Stimulated activated CD4-positive, alpha-beta T cell treated with anti-CD3 and anti-CD28 coated beads, Interleukin-12 subunit alpha, Interleukin-12 subunit beta, amount 100 ng/mL, for 48 hours (primary cell): ENCODE measurements at regions not wholly inside any gene's neighbourhood (a gene's known extent, or its start where the extent isn't known, plus 50 kb on each side); places are given as distances from the start of the nearest gene placed in this dataset.
"Not testable (repeated sequence)": the region's sequence is repeated elsewhere in the genome, so short reads cannot be mapped to it uniquely, and the experiment has no call there.

ENCODE experiments used
- DNase-seq, 3 donors: peaks; one replicate each; pipeline ENCODE4 v3.0.0-alpha.2; 2020; ENCODE audit warnings: low read depth in 2 of 3, low spot score in 1 of 3

DNA sequence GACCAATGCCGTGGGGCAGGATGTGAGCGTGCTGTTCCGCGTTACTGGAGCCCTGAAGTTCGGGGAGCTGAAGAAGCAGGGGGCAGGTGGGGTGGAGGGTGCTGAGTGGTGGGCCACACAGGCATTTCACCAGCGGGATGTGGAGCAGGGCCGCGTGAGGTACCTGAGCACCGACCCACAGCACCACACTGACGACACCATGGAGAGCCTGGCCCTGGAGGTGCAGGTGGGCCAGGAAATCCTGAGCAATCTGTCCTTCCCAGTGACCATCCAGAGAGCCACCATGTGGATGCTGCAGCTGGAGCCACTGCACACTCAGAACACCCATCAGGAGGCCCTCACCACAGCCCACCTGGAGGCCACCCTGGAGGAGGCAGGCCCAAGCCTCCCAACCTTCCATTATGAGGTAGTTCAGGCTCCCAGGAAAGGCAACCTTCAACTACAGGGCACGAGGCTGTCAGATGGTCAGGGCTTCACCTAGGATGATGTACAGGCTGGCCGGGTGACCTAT, 179.6 kb downstream of the TBC1D2B start:
- no peak for DNase-seq

GRCh38 chr15:77897113-77897895, 180.2 kb downstream of the TBC1D2B start:
- DNase-seq, result not testable (repeated sequence)

DNA sequence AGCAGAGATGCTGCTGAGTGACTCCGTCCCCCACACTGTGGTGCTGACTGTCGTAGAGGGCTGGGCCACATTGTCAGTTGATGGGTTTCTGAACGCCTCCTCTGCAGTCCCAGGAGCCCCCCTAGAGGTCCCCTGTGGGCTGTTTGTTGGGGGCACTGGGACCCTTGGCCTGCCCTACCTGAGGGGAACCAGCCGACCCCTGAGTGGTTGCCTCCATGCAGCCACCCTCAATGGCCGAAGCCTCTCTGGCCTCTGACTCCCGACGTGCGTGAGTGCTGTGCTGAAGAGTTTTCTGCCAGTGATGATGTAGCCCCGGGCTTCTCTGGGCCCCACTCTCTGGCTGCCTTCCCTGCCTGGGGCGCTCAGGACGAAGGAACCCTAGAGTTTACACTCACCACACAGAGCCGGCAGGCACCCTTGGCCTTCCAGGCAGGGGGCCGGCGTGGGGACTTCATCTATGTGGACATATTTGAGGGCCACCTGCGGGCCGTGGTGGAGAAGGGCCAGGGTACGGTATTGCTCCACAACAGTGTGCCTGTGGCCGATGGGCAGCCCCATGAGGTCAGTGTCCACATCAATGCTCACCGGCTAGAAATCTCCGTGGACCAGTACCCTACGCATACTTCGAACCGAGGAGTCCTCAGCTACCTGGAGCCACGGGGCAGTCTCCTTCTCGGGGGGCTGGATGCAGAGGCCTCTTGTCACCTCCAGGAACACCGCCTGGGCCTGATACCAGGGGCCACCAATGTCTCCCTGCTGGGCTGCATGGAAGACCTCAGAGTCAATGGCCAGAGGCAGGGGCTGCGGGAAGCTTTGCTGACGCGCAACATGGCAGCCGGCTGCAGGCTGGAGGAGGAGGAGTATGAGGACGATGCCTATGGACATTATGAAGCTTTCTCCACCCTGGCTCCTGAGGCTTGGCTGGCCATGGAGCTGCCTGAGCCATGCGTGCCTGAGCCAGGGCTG, 181.1 kb downstream of the TBC1D2B start:
- DNase-seq, result not testable (repeated sequence)

GRCh38 chr15:77895742-77896141, 181.8 kb downstream of the TBC1D2B start:
- DNase-seq, result no peak

DNA sequence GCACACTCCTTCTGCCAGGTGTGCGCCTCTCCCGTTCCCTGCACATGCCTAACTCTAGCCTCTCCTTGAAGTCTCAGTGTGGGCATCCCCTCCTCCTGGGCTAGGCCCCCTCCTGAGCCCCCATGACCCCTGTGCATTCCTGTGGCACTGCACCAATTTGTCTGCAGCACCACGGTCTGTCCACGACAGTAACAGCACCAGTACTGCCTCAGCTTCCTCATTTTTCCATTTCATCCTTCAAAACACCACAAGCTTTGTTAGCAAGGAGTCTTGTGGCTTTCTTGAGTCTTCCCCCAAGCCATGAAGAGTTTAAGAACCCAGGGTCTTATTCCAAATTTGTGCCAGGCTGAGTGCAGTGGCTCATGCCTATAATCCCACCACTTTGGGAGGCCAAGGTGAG, 182.4 kb downstream of the TBC1D2B start:
- DNase-seq, result not testable (repeated sequence)

- not testable (repeated sequence) for DNase-seq
These were observed 183.6 kb downstream of the TBC1D2B start for GRCh38 chr15:77893671-77894640.

- not testable (repeated sequence) for DNase-seq
These were observed 184.3 kb downstream of the TBC1D2B start for GRCh38 chr15:77893246-77893645.

- no peak for DNase-seq
These were observed 185.2 kb downstream of the TBC1D2B start for GRCh38 chr15:77892335-77892734.

GRCh38 chr15:77891862-77892261, 185.6 kb downstream of the TBC1D2B start:
- DNase-seq, result not testable (repeated sequence)

- not testable (repeated sequence) for DNase-seq
These were observed 186.4 kb downstream of the TBC1D2B start for GRCh38 chr15:77890911-77891801.

GRCh38 chr15:77889828-77890725, 187.4 kb downstream of the TBC1D2B start:
- DNase-seq, result not testable (repeated sequence)

DNA sequence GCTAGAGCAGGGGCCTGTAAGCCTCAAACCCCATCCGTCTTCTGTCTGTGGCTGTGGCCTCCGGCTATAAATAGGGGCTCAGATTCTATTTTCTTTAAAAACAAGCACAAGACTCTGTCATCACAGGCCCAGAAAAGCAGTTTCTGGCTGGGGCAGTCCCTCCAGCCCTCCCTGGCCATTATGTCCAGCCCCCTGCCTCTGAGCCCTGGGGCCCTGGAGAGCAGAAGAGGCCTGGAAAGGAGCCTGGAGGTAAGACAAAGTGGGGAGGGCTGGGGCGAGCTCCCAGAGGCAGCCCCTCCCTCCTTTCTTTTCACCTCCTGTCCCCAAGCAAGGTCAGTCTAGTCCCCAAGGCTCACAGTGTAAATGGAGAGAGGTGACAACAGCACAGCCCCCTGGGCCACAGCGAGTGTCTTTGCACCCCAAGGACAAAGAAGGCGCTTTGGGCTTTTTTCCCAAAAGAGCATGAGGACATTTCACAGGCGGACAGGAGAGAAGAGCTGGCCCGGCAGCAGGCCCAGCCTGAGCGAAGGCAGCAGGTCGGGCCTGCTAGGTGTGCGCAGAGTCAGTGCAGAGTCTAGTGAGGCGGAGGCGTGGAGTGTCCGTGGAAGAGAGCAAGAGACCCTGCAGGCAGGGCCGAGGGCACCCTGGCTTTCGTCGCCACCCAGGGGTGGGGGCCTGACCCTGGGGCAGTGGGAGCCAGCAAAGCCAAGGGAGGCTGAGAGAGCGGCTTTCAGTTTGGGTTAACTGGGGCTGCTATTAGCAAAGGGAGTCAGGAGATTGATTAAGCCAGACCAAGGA, 188.3 kb downstream of the TBC1D2B start:
- no peak for DNase-seq

DNA sequence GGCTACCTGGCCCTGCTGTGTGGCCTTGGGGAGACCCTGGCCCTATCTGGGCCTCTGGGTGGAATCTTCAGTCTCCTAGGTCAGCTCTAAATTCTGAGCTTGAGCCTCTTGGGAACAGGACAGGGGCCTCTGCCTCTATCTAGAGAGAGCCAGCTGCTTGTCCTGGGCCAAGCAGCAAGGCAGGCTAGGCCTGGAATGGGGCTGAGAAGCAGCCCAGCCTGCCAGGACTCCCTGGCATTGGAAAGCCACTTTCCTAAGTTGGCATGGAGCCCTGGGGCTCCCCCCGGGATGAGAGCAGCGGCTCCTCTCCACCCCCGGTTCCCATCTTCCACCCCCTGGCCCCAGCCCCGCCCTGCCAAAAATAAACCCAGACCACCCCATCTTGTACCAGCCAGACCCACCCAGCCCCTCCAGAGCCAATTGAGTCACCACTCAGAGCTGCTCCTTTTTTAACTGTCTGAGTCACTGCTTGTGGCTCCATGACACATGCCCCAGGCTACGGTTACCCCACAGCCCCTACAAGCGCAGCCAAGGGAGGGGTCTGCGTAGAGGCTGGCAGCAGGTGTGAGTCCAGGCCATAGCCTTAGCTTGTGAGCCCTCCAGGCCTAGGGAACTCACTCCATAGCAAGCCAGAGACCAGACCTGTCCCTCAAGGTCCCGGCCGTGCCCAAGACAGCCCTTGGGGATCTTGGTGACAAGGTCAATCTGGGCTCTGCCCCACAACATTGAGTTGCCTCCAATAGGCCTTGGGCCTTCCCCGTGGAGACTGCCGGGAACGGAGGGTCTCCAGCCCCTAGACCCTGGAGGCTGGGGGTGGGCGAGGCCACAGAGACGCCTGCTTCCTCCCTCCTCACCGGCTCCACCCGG, 189.7 kb downstream of the TBC1D2B start:
- DNase-seq, result not testable (repeated sequence)

- DNase-seq, result no peak
These were observed 190.6 kb downstream of the TBC1D2B start for GRCh38 chr15:77886805-77887448.

GRCh38 chr15:77885877-77886500, 191.5 kb downstream of the TBC1D2B start:
- not testable (repeated sequence) for DNase-seq

DNA sequence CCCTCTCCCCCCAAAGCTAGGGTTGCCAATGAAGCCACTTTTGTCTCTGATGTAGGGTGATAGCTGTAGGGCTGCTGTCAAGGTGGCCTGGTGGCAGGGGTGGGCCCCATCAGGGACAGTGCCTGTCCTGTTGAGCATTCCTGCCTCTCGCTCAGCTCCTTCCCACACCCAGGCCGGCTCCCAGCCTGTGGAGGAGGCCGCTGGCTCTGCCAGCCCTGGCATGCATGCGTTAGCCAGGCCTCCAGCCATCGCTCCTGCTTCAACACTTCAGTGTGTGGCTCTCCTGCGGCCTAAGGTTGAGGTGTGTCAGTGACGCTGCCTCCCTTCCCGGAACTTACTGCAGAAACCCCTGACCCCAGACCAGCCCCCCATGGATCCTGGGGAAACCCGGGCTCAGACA, 194.5 kb downstream of the TBC1D2B start:
- DNase-seq, result not testable (repeated sequence)
